ENCODE measurements at regions not wholly inside any gene's neighbourhood (a gene's known extent, or its start where the extent isn't known, plus 50 kb on each side); places are given as distances from the start of the nearest gene placed in this dataset.

DNA sequence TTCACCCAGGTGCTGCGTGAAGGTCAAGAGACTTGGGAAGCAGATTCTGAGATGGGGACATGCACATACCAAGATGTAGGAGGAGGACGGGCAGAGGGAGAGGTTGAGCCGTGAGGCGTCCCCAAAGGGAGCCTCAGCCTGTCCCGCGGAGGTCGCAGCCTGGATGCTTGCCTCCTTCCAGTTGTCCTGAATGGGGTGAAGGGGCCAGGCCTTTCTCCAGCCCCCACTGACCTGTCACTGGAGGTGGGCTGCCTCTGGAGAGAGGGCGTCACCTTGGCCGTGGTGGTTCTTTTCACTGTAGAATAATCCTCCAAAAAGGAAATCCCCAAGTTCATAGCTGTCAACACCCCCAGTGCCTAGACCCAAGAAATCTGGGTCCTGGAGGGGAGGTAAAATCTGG lies 283.0 kb upstream of the VSTM2A start:
- DNase-seq: no peak
- Histone ChIP-seq H3K4me1 (ENCODE audit: control insufficient read depth, insufficient read depth, low read length) (no peaks in the 10 kb centered on the region), H4K20me1 (ENCODE audit: insufficient read depth, low read length) (no peaks in the 10 kb centered on the region), H3K56ac (ENCODE audit: extremely low read depth, insufficient read depth, low read length) (no peak overlapping the region), H3K4me2 (ENCODE audit: low read depth, low read length) (no peak overlapping the region), H3K9me1 (ENCODE audit: insufficient read depth, low read length) (no peaks in the 10 kb centered on the region), H3K36me3 (ENCODE audit: control insufficient read depth, insufficient read depth, low read length) (no peaks in the 10 kb centered on the region), H2BK20ac (ENCODE audit: low read depth, low read length) (no peak overlapping the region), H3K4ac (ENCODE audit: low read depth, low read length) (no peak overlapping the region), H3K9ac (ENCODE audit: low read depth, low read length) (no peak overlapping the region), H2BK15ac (ENCODE audit: low read depth, low read length) (no peak overlapping the region), H3K18ac (ENCODE audit: low read depth, low read length) (no peak overlapping the region), H2BK120ac (ENCODE audit: low read depth, low read length) (no peak overlapping the region), H2BK5ac (ENCODE audit: low read depth, low read length, poor library complexity, severe bottlenecking) (no peak overlapping the region), H3K79me1 (ENCODE audit: low read depth in 1 of 2, low read length in 2 of 2) (no peaks in the 10 kb centered on the region), H2AK5ac (ENCODE audit: low read depth, low read length) (no peak overlapping the region), H4K91ac (ENCODE audit: insufficient read depth, low read depth, low read length) (no peak overlapping the region), H2AK9ac (replicated peaks; ENCODE audit: low read depth, low read length, poor library complexity) (no peak overlapping the region), H3K23ac (ENCODE audit: low read depth, low read length) (no peak overlapping the region), H4K5ac (ENCODE audit: low read depth, low read length) (no peak overlapping the region), H3K27ac (ENCODE audit: insufficient read depth, low read length) (no peak overlapping the region), H3K14ac (replicated peaks; ENCODE audit: low read depth, low read length) (no peak overlapping the region), H3K4me3 (ENCODE audit: insufficient read depth, low read depth, low read length) (no peak overlapping the region), H3K9me3 (ENCODE audit: control insufficient read depth, insufficient read depth, low read length) (peaks cover 18% of the 10 kb centered on the region), H4K8ac (ENCODE audit: low read depth in 2 of 2, low read length in 2 of 2) (no peak overlapping the region), H2AFZ (replicated peaks; ENCODE audit: low read length, poor library complexity) (no peak overlapping the region), H3K27me3 (ENCODE audit: control insufficient read depth, insufficient read depth, low read length) (no peaks in the 10 kb centered on the region)
- BruUV-seq (replicated peaks): no TSS peak
- 66% methylated on average over 5 of the region's 9 CpGs; no CpG with 5 or more reads in 1 of the 2 experiments for WGBS, 2 experiments (ENCODE audit: extremely low coverage in 2 of 2, insufficient read length in 1 of 2)
- TF ChIP-seq, protein P1, sequence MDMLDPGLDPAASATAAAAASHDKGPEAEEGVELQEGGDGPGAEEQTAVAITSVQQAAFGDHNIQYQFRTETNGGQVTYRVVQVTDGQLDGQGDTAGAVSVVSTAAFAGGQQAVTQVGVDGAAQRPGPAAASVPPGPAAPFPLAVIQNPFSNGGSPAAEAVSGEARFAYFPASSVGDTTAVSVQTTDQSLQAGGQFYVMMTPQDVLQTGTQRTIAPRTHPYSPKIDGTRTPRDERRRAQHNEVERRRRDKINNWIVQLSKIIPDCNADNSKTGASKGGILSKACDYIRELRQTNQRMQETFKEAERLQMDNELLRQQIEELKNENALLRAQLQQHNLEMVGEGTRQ (IDR thresholded peaks at IDR 0.05; ENCODE audit: low read depth, low read length): no peak
- TF ChIP-seq RFX5 (IDR thresholded peaks at IDR 0.05; ENCODE audit: low read depth, low read length): no peak
- no peak for TF ChIP-seq SMC3 (IDR thresholded peaks at IDR 0.05; ENCODE audit: low read depth, low read length)
- TF ChIP-seq RAD21 (IDR thresholded peaks at IDR 0.05; ENCODE audit: low read length): no peak
- TF ChIP-seq MXI1 (IDR thresholded peaks at IDR 0.05; ENCODE audit: borderline replicate concordance, low read depth, low read length): no peak
- TF ChIP-seq, protein P2, sequence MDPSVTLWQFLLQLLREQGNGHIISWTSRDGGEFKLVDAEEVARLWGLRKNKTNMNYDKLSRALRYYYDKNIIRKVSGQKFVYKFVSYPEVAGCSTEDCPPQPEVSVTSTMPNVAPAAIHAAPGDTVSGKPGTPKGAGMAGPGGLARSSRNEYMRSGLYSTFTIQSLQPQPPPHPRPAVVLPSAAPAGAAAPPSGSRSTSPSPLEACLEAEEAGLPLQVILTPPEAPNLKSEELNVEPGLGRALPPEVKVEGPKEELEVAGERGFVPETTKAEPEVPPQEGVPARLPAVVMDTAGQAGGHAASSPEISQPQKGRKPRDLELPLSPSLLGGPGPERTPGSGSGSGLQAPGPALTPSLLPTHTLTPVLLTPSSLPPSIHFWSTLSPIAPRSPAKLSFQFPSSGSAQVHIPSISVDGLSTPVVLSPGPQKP (IDR thresholded peaks at IDR 0.05; ENCODE audit: borderline replicate concordance, low read depth, low read length): no peak
- TF ChIP-seq MAZ (IDR thresholded peaks at IDR 0.05; ENCODE audit: borderline replicate concordance, low read depth, low read length): no peak
- no peak for TF ChIP-seq NFE2L2 (IDR thresholded peaks at IDR 0.05; ENCODE audit: low read depth, low read length)
- no peak for TF ChIP-seq FOS (IDR thresholded peaks at IDR 0.05; ENCODE audit: low read depth, low read length)
- TF ChIP-seq BHLHE40 (IDR thresholded peaks at IDR 0.05; ENCODE audit: low read depth, low read length): no peak
- no peak for TF ChIP-seq MAFK (IDR thresholded peaks at IDR 0.05; ENCODE audit: low read depth, low read length)
- TF ChIP-seq CTCF (conservative IDR thresholded peaks at IDR 0.05; ENCODE audit: low read depth, low read length): no peak
- no peak for TF ChIP-seq POLR2A (IDR thresholded peaks at IDR 0.05; ENCODE audit: low read depth, low read length)
- TF ChIP-seq CHD1 (IDR thresholded peaks at IDR 0.05; ENCODE audit: low read depth, low read length): no peak
- TF ChIP-seq RCOR1 (IDR thresholded peaks at IDR 0.05; ENCODE audit: insufficient replicate concordance, low read length): no peak
- CTCF ChIA-PET: no interaction called here
- ATAC-seq (ENCODE audit: low read depth): no peak
- in situ Hi-C loops (cut with MboI; ENCODE audit: low sequenced_read_pairs) (no loop called here), dilution Hi-C loops (cut with HindIII; ENCODE audit: low sequenced_read_pairs, unreplicated experiment) (no loop called here), intact Hi-C loops (cut with micrococcal nuclease) (no loop called here)
- POLR2A ChIA-PET (ENCODE audit: unreplicated experiment): no interaction called here
